ENCODE measurements at regions not wholly inside any gene's neighbourhood (a gene's known extent, or its start where the extent isn't known, plus 50 kb on each side); places are given as distances from the start of the nearest gene placed in this dataset.

DNA sequence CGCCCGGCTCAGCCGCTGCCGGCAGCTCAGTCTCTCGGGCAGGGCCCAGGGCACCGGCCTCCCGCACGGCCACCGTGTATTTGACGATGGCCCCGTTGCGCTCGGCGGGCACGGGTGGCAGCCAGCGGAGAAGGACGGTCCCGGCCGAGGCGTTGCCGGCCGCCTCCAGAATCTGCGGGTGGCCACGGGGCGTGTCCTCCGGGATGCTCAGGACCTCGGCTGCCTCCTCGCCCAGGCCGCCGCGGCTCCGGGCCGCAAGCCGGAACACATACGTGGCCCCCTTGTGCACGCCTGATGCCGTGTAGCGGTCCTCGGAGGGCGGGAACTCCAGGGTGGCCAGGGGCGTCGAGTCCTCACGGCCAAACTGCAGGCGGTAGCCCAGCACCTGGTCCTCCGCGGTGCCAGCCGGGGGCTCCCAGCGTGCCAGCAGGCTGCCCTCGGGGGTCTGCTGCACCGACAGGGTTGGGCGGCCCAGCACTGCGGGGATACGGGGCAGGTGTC lies 117.7 kb downstream of the PTPRS start:
- intact Hi-C loops (cut with DNase I, micrococcal nuclease): no loop called here
- no peak for ATAC-seq
- DNase-seq: no peak

DNA sequence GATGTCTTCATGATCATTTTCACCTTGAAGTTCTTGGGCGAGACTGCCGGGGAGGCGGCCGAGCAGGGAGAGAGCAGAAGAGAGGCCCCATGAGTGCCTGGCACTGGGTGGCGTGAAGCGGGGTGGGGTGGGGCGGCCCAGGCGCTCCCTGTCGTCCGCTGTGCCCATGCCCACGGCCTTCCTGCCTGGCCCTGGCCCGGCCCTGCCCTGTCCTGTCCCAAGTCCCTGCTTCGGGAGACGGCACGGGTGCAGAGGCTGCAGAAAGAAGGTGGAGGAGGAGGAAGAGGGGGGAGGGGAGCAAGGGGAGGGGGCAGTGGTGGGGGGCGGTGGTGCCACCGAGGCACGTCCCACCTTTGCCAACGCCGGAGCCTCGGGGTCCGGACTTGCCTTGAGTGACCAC lies 118.4 kb downstream of the PTPRS start:
- ATAC-seq: no peak
- DNase-seq: no peak
- intact Hi-C loops (cut with DNase I, micrococcal nuclease): no loop called here

DNA sequence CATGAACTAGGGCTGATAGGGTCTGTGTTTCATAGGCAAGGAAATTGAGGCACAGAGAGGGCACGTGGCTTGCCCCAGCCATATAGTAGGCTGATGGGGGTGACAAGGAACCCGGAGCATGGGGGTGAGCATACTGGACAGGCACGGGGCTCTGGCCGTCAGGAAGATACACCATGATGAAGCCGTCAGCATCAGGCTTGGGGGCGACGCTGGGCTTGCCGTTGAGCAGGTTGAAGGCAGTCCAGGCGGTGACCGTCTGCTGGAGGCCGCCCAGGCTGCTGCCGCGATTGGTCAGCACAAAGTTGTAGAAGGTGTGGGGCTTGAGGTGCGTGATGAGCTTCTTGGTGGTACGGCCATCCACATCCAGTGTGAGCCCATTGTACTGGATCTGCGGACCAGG lies 119.7 kb downstream of the PTPRS start:
- DNase-seq (no peak), ATAC-seq (no peak)
- intact Hi-C loops (cut with DNase I, micrococcal nuclease): no loop called here

DNA sequence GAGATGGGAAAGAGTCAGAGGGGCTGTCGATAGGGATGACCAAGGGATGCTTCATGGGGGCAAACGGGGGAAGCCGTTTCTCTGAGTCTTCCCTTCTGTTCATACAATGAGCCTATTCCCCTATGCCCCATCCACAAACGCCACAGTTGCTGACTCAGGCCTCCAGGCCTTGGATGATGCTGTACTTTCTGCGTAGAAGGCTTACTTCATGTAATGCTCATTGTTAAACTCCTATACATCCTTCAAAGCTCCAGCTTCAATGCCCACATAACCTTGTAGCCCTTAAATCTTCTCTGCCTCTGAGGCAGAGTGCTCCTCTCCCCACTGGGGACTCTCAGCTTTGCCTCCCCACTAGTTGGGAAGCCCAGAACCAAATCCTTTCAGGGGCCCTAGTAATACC lies 120.3 kb downstream of the PTPRS start:
- ATAC-seq (no peak), DNase-seq (no peak)
- intact Hi-C loops (cut with DNase I, micrococcal nuclease): no loop called here

DNA sequence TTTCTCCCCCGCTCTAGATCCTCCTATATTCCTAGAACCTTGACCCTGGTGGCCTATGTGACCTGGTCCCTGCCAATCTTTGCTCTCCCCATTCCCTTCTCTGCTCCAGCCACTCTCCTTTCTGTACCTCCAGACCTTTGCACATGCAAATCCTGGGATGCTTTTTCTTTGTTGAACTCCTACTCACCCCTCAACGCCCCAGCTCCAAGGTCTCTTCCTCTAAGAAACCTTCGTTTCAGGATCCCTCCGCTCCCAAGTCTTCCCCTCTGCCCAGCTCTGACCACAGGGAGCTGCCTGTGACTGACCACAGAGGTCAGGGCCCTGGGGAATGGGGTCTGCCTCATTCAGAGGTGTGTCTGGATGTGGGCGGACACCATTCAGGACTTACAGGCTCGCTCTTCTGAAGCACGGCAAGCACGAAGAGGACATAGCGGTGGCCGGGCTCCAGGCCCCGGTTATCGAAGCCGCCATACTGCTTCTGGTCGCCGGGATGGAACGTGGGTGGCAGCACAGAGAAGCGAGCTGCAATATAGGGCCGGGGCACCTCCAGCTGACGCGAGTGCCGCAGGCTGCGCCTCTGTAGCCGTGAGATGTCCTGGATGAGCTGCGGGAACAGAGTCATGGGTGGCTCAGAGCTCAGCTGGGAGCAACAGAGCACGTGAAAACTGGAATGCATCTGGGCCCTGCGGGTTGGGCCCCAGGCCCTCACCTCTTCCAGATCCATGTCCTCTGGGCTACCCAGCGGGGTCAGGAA lies 120.9 kb downstream of the PTPRS start:
- intact Hi-C loops (cut with DNase I, micrococcal nuclease): no loop called here
- no peak for ATAC-seq
- no peak for DNase-seq

DNA sequence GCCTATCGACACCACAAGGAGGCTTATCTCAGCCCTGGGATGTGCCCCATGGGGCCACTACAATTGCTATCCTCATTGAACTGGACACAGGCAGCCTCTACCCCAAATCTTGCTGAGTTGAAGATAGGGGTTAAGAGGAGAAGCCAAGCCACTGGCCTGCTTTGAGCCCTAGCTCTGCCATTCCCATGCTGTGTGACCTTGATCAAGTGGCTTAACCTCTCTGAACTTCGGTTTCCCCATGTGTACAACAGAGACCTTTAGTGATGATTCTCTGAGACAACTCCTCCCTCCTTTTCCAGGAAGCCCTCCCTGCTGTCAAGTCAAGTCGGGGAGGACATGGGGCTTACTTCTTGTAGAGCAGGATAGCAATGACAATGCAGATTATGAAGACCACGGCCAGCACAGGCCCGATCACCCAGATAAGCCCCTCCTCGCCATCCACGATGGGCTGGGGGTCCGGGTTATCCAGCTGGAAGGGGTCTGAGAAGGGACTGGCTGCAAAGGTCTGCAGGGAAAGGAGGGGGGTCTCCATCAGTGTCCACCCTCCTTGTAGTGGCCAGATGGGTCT lies 121.6 kb downstream of the PTPRS start:
- intact Hi-C loops (cut with DNase I, micrococcal nuclease): no loop called here
- no peak for ATAC-seq
- no peak for DNase-seq

DNA sequence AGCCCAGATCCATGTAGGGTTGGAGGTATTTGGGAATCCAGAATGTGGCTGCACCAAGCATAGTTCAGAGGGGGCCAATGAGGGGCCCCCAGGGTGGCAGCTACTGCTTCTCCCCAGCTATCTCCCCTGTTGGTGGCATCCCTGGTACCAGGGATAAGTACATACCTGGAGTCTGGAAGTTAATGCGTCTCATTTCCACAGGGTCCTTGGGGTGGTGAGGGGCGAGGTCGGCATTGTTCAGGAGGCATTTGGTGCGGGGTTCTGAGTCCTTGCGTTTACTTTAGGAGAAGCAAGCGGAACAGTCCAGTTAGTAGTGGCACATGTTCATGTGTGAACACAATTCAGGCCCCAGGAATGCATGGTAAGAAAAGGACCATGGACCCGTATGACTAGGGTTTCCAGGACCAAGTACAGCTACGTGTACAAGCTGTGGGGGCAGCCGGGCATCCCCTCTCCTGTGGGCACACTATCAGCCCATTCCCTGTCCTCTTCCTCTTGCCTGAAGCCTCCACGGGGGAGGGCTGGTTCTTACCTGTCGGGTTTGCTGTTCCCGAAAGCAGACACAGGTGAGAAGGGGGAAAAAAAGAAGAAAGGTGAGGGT lies 122.3 kb downstream of the PTPRS start:
- ATAC-seq: no peak
- intact Hi-C loops (cut with DNase I, micrococcal nuclease): no loop called here
- DNase-seq: no peak

DNA sequence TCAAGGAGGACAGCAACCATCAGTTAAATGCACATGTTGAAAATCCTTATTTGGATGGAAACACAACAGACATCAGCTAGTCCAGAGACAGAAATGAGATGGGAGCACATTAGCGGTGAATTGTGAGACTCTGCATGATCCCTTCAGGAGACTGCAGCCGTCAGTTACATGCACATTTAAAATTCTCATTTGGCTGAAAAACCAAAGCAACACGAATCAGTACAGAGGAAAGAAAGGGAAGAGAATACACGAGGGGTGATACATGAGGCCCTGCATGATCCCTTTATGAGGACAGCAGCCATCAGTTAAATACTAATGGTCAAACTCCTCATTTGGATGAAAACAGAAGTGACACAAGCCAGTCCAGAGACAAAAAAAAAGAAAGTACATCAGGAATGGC lies 123.4 kb downstream of the PTPRS start:
- ATAC-seq: no peak

DNA sequence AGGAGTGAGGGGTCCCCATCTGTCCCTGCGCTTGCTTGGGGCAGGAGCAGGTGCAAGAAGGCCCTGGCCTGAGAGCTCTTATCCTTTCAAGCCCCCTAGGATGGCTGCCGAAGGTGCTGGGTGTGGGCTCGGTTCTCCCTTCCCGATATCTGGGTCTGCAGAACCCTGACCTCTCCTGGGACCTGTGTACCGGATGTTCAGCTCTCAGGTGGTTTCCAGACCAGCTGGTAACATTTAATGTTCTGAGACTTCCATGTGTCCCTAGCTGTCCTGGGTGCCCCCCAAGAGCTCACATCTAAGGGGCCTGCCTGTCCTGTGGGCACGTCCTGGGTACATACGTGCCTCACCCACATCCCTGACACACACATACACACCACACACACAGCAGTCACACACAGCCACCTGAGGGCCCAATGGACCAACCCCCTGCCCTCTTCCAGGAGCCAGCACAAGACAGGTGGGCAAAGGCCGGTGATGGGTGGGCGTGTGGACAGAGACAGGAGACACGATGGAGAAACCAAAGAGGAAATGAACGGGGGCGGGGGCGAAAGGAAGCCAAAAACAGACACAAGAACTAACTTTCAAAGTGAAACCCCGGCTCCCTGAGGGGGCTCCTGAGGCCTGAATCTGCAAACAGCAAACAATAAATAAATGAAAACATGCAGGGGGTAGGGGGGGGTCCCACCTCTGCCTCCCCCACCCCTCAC lies 124.3 kb downstream of the PTPRS start:
- ATAC-seq (no peak), DNase-seq (no peak)
- intact Hi-C loops (cut with DNase I, micrococcal nuclease): no loop called here

More for the DNA sequence above, 123.4 kb downstream of the PTPRS start:
- no peak for DNase-seq
- intact Hi-C loops (cut with DNase I, micrococcal nuclease): no loop called here

DNA sequence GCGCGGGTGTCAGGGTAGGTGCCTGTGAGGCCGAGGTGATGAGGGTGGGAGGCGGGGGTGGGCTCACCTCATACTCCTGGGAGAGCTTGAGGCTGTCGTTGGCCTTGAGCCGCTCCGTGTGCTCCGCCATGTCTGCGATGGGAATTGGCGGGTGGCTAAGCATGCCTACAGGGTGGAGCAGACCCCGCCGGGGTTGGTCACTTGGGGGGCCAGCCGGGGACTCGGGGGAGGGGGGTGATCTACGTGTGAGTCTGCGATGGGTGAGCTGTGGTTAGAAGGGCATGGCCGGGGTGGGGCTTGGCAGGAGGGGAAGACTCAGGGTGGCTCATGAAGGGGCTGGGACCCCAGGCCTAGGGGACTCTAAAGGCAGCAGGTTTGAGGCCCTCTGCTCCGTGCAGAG lies 125.2 kb downstream of the PTPRS start:
- intact Hi-C loops (cut with DNase I, micrococcal nuclease): no loop called here
- DNase-seq: no peak
- no peak for ATAC-seq

DNA sequence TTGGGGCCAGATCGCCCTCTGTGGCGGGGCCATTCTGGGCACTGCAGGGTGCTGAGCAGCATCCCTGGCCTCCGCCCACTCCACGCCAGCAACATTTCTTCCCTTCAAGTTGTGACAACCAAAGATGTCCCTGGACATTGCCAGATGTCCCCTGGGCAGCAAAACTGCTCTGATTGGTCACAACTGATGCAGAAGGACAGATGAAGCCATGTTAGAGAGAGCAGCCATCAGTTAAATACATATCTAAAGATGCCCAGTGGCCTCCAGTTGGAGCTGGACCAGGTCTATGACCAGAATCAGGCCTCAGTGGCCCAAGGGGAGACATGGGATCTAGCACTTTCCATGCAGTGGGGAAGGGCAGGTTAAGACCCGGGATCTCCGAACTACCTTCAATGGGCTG lies 125.7 kb downstream of the PTPRS start:
- intact Hi-C loops (cut with DNase I, micrococcal nuclease): no loop called here
- DNase-seq (no peak), ATAC-seq (no peak)

DNA sequence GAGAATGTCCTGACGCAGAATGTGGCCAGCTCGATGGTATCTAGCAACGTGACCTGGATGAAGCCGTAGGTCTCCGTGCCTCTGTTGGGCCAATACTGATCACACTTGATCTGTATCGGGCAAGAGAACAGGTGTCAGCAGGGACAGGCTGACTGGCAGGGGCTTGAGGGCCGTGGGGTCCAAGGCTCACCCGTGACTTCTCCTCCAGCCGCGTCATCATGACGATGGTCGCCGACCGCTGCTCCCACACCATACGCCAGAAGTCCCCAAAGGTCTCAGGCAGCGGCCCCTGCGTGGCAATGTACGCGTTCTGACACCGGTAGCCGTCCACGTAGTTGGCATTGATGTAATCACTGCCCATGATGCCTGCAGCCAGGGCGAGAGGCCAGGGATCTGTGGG lies 126.2 kb downstream of the PTPRS start:
- ATAC-seq (no peak), DNase-seq (no peak)
- intact Hi-C loops (cut with DNase I, micrococcal nuclease): no loop called here

DNA sequence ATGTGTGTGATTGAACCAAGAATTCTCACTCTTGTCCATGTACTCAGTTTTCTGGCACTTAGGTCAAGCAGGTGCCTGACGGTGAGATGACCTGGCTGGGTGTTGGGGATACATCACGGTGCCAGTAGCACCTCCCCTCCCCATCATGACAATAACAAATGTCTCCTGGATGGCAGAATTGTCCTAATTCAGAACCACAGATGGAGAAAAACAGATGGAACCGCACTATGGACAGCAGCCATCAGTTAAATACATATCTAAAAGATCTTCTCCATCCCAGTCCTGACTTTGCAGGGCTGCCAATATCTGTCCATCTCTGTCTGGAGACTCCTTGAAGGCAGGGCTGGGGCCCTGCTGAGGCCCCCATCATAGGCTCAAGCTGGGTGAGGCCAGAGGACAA lies 126.9 kb downstream of the PTPRS start:
- ATAC-seq (no peak), DNase-seq (no peak)
- intact Hi-C loops (cut with DNase I, micrococcal nuclease): no loop called here

DNA sequence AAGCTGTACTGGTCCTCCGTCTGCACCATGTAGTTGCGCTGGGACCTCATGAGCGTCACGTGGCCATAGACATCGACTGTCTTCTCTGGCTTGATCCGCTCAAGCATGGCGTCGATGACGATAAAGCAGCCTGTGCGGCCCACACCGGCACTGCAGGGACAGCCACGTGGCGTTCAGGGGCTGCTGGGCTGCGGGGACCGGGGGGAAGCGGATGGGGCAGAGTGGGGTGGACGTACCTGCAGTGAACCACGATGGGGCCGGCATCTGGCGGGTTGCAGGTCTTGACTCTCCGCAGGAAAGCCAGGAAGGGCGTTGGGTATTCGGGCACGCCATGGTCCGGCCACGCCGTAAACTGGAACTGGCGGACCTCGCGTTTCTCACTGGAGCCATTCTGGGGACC lies 128.5 kb downstream of the PTPRS start:
- DNase-seq: no peak

DNA sequence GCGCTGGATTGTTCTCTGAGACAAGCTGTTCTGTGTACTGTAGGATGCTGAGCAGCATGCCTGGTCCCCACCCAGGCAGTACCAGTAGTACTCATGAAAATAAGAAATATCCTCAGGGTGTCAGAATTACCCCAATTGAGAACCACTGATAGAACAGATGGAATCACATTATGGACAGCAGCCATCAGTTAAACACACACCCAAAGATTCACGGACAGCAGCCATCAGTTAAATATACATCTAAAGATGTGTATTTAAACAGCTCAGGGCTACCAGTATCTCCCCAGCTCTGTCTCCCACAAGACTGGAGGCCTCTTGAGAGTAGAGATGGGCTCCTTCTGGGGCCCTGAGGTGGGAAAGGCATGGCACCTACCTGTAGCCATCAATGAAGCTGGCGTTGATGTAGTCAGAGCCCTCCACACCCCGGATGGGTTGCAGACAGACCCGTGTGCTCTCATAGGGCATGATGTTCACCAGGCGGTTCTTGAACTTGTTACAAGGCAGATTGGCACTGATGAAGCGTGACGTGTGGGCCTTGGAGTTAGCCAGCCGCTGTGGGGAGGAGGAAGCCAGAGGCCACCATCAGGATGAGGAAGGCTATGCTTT lies 129.3 kb downstream of the PTPRS start:
- no peak for DNase-seq
- ATAC-seq: no peak
- intact Hi-C loops (cut with DNase I, micrococcal nuclease): no loop called here

More for the DNA sequence above, 128.5 kb downstream of the PTPRS start:
- intact Hi-C loops (cut with DNase I, micrococcal nuclease): no loop called here
- no peak for ATAC-seq

DNA sequence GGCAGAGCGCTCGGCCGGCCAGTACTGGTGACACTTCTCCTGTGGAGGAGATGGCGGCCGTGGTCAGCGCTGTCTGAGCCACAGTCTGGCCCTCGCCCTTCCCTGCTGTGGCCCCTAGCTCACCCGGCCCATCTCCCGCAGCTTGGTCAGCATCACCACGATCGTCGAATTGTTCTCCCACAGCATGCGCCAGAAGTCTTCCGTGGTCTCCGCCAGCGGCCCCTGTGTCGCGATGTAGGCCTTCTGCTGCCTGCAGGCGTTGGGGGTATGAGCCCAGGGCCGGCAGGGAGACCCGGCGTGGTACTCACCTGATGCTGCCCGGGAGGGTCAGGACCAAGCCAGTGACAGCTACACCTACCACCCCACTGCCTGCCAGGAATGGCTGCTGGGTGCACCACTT lies 130.1 kb downstream of the PTPRS start:
- no peak for ATAC-seq
- intact Hi-C loops (cut with DNase I, micrococcal nuclease): no loop called here

DNA sequence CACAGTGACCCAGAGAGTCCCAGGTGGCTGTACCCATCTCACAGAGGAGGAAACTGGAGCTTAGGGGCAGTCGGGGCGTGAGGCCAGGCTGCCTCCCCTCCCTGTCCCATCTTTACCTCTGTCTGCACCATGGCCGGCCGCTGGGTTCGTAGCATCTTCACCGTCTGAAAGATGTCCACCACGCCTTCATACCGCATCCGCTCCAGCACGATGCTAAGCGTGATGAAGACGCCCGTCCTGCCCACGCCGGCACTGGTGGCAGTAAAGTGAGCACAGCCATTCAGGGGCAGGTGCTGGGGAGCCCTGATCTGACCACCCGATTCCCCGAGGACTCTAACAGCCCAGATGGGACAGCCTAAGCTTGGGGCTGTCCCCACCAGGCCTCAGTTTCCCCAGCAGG lies 132.8 kb downstream of the PTPRS start:
- ATAC-seq (no peak), DNase-seq (no peak)
- intact Hi-C loops (cut with DNase I, micrococcal nuclease): no loop called here

More for the DNA sequence above, 130.1 kb downstream of the PTPRS start:
- DNase-seq: no peak

DNA sequence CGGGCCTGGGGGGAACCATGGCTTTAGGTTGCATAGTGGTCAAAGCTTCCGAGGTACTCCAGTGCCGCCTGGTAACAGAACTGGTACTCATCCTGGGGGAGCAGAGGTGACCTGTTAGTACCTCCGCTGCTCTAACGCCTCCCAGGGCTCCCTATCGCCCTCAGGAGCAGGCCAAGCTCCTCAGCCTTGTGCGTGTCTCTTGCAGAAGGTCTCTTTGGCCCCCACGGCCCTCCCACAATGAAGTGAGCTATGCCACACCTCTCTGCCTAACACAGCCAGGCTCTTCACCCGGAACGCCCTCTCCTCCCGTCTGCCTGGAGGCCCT lies 133.9 kb downstream of the PTPRS start:
- intact Hi-C loops (cut with DNase I, micrococcal nuclease): no loop called here
- ATAC-seq (no peak), DNase-seq (no peak)

DNA sequence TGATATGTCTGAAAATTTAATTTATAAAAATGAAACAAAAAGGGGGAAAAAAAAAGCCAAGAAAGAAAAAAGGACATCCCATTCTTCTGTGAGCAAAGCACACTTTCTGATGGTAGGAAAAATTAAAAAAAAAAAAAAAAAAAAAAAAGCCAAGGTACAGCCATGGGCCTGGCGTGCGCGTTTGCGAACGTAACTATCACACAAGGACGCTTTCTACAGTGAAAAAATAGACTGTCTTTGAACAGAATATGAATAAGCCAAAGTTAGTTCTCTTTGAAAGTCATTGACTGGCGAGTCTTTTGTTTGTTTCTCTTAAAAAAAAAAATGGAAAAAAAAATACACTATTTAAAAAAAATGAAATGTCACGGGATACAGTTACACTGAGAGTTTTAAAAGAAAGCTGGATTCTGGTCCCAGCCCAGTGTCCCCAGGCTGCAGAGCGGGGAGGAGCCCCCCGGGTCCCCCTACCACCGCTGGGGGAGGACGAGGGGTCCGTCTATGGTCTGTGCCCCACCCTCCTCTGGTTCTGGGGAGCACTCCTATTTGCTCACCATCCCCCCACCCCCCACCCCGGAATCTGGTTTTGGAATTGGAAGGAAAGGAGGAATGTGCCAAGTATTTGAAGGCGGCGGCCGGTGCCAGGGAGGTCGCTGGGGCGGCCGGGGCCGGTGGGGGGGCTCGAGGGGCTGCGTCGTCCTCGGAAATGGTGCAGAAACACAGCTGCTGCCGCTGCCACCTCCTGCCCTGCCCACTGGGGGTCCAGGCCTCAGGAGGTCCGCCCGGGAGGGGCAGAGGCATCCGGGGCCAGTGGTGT lies 134.5 kb downstream of the PTPRS start:
- DNase-seq (no peak), ATAC-seq (no peak)
- intact Hi-C loops (cut with DNase I, micrococcal nuclease): no loop called here
